ENCODE measurements at regions not wholly inside any gene's neighbourhood (a gene's known extent, or its start where the extent isn't known, plus 50 kb on each side); places are given as distances from the start of the nearest gene placed in this dataset.
"Not testable (repeated sequence)": the region's sequence is repeated elsewhere in the genome, so short reads cannot be mapped to it uniquely, and the experiment has no call there.

DNA sequence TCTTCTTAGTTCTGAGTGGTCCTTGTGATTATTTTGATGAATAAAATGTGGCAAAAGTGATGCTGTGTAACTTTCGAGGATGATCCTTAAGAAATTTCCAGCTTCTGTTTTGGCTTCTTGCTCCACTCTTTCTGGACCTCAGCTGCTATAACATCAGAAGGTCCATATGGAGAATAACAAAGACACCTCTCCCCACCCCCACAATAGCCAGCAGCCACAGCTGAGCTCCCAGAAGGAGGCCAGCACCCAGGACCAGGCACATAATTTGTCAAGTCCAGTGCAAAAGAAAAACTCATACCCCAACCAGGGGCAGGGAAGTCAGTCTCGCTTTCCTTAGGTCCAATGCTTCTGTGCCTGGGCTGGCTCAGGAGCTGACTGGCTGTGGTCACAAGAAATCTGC is 357.6 kb downstream of the RFC3 start:
- no peak for DNase-seq

DNA sequence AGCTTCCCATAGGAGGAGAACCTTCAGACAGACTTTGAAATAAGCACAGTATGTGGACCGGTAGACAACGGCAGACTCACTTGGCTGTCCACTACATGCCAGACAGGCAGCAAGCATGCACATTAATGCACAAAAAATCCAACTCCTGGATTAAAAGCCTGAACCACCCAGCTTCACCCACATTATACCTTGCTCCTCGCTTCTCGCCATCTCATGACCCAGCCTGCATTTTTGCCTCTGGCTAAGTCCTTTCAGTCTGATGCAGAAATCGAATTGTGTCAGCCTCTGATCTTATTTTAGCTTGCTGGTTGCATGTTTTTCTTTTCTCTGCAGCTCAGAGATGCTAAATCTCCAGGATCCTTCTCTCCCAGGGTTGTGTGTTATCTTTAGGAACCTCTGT is 358.7 kb downstream of the RFC3 start:
- DNase-seq, result no peak

DNA sequence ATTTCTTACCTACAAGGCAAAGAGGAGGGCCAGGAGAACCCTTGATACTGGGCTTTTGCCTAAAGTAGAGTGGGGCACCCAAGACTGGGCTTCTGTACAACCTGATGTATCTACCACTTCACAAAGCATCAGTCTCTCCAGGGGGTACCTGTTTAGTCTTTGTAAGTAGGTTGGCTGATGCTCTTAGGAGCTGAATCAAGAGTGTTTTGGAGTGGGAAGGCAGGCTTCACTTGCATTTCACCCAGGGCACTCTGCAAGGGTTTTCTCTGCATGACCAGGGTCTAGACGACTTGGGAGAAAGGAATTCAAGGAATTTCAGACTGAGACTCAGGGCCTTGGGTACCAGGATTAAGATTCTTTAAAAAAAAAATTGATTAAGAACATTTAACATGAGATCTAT is 361.5 kb downstream of the RFC3 start:
- no peak for DNase-seq

DNA sequence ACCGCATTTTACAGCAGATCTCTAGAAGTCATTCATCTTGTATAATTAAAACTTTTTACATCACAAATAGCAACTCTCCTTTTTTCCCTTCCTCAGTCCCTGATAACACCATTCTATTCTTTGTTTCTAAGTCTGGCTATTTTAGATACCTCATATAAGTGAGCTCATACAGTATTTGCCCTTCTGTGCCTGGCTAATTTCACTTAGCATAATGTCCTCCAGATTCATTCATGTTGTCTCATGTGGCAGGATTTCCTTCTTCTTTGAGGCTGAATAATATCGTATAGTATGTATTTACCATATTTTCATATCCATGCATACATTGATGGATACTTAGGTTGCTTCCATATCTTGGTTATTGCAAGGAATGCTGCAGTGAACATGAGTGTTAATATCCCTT is 362.0 kb downstream of the RFC3 start:
- no peak for DNase-seq

DNA sequence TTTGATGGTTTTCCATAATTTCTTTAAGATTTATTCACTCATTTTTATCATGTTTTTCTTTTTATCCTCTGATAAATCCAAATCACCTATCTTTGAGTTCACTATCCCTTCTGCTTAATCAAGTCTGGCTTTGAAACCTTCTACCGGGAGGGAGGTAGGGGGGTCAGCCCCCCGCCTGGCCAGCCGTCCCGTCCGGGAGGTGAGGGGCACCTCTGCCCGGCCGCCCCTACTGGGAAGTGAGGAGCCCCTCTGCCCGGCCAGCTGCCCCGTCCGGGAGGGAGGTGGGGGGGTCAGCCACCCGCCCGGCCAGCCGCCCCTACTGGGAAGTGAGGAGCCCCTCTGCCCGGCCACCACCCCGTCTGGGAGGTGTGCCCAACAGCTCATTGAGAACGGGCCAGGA is 363.3 kb downstream of the RFC3 start:
- not testable (repeated sequence) for DNase-seq

DNA sequence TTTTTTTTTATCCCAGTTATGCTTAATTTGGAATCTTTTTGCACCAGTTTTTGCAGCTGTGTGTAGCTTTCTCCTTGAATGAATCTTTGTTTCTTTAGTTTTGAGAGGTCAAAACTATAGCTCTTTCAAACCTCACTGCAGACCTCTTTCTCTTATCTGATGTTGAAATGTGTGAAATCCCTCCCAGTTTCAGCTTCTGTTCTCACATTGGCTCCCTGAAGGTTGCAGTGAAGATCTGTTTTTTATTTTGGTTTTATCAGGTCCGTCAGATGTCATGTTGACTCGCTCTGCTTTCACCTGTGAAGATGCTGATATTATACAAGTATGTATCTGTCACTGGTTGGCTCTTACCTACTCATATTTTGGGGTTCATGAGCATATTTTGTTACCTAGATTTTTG is 372.0 kb downstream of the RFC3 start:
- no peak for DNase-seq

DNA sequence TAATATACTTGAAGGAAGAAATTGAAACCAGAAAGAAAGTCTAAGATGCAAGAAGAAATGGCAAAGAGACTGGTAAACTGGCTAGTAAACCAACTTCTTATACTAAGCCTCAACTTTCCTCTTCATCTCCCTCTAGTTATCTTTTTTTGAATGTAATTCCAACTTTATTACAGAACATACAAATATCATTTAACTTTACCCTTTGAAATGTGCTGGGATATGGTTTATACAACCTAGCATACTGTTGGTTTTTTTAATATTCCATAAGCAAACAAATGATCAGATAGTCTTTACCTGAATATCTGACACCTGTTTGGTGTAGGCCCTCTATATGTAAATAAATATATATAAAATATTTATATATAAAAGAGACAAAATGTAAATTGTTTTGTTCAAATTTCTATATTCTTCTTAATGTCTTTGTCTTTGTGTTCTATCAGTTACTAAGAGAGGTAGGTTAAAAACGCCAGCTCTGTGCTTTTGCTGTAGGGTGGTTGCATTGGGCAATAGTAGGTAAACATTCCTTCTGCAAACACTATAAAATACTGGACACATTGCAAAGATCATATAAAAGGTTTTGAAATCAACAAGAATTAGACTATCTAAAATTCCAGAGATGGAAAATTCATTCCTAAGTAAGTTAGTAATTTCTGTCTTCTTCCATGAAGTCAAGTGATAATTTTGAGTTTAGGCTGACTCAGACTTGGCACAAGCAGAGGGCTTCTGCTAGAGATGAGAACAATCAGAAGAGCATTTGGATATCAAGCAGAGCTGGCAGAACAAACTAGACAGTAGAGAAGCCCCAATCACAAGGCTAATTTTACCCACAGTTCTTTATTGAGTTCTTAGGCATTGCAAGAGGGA is 383.3 kb downstream of the RFC3 start:
- DNase-seq, result no peak

DNA sequence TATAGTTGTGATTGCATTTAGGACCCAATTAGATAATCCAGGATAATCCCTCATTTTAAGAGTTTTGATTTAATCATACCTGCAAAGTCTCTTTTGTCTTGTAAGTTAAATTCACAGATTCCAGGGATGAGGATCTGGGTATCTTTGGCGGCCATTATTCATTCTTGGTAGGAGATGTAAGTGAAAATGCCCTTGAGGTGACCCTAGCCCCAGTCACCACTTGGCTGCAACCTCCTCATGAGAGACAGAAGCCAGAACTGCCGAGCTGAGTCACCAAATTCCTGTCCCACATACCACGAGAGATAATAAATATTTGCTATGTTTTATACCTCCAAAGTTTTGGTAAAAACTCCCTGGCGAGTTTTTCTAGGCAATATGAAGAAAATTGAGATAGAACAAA is 389.4 kb downstream of the RFC3 start:
- DNase-seq, result no peak

DNA sequence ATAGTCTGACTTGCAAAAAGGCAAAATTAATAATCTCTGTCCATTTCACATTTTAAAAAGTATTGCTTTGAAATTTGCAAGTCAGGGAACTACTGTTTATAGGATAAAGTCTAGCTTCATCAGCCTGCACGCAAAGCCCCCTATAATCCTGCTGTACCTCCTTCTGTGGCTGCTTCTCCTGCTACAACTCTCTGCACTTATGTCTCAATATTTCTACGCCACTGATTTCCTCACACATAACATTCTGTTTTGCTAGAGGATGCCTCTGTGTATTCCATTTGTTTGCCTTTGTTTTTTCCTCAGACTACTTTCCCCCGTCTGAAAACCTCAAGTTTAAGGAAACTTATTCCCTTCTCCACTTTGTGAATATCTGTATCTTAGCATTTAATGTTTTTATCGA is 389.9 kb downstream of the RFC3 start:
- no peak for DNase-seq

DNA sequence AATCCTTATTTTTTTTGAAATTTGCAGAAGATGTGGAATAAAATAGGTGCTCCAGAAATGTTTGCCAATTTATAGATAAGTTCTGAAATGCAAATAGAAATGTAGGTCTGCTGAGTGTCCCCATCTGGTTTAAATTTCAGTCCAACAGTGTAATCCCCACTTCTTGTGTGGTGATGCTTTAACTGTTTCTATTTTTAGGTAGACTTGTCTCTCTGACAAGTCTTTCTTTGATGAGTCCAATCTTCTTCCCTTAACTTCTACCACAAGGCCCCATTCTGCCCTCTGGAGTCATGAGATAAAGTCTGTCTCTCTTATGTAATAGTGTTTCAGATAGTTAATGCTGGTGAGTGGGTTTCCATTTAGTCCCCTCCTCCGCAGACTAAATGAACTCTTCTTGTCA is 390.4 kb downstream of the RFC3 start:
- DNase-seq, result no peak

DNA sequence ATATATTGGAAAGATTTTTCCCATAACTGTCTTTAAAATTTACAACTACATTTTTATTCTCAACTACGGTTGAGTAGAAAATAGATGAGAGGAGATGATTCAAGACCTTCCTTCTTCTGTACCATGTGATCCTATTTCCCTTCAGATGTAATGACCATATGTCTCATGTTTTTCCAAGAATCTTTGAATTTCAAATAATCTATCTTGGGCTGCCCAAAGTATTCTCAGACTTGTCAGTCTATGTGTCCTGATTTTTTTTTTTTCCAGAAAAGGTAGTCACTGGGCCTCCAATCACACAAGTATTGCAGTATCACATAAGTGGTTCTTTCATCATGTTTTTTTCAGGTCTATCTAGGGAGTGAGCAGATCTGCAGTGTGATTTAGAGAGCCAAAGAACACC is 392.4 kb downstream of the RFC3 start:
- DNase-seq, result no peak

DNA sequence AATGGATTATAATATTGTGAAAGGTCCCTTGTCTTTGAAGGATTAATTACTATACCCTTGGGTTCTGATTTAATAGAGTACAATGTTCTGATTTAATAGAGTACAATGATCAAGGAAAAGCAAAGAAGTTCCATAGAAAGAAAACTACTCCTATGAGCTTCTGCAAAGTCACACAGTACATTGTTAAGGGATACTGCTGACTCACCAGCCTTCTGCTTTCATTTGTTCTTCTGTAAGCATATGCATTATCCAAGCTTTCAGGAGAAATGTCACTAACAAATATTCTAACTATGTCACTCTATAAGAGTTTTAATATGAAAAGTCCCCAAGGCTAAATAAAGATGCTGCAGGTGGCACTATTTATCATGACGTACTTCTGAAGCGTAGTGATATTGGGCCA is 396.7 kb downstream of the RFC3 start:
- no peak for DNase-seq

DNA sequence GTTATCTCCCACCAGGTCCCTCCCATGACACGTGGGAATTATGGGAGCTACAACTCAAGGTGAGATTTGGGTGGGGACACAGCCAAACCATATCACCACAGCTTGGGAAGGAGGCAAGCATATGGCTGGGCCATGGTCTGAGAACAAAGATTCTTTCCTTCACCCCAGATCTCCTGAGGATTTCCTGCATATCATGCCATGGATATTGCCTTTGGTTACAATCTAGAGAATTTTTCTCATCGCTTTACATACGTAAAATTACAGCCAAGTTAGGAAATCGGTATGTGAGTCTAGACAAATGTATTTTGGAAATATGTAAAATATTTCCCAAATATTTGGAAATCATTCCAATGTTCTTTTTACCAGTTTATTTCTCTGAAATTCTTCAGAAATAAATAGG is 398.3 kb downstream of the RFC3 start:
- DNase-seq, result no peak

DNA sequence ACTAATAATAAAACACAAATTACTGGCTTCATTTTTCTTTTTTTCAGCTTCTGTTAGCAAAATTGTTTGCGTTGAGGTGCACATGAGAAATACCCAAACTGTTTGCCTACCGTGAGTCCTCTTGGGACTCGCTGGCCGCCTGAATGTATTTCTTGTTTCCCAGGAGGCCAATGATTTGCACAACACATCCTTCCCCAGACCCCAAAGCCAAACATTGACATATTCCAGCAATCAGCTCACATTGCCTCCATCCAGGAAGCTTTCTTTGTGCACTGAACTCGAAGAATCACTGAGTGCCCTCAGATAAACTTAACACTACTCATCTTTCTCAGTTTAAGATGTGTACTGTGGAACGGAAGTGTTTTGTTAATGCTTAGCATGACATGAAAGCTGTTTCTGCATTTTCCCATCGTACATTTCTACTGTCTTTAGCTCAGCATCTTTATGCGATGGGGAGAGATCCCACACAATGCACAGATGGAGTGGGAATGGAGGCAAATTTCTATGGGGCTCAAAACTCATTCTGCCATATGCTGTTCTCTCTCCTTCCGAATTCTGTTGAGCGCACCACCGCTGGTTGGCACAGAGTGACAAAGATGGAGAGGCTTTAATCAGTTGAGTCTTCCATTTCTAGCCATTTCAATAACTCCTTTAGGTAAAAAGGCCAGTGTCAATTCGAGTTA is 399.5 kb downstream of the RFC3 start:
- DNase-seq, result no peak

DNA sequence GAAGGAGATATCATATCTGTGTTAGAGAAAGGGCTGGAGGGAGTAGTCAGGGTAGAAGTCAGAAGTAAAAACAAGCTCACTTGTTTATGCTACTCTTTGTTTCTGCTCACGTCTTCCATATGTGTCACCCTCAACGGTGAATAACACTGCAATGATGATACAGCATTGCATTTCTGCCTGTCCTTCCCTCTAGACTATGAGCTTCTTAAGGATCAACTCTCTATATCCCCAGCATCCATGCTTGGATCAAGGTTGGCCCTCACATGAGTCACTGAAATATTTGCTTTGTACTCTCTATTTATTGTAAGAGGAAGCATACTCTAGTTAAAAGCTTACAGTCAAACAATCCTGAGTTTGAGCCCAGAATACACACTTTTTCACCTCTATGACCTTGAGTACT is 406.0 kb downstream of the RFC3 start:
- DNase-seq, result no peak

DNA sequence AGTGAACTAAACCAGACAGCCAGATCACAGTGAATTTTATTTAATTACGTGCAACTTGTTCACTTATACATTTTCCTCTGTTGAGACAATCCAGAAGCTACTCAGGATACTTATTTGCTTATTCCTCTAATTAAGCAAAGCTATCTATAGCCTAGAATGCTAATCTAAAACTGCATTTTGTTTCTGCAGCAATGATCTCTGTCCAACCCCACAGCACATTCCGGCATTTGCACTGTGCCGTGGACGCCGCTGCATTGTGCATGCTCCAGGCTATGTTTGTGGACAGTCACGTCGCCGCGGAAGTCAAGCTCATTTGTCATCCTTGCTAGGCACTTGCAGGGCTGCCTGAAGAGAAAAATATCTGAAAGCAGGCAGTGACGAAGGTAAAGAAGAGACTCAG is 406.9 kb downstream of the RFC3 start:
- no peak for DNase-seq

DNA sequence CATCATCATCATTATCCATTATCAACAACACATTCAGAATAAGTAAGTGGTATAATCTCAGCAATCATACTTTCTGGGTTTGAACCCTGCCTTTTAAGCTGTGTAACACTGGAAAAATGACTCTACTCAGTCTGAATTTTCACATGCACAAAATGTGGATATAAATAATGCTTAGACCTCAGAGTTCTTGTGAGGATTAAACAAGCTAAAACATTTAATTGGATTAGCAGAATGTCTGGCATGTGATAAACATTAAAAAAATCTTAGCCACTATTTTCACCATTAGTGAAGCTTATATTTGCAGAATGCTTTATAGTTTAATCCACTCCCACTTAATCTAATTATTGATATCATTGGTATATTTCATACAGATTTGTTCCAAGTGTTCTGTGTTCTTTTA is 412.3 kb downstream of the RFC3 start:
- DNase-seq, result no peak

DNA sequence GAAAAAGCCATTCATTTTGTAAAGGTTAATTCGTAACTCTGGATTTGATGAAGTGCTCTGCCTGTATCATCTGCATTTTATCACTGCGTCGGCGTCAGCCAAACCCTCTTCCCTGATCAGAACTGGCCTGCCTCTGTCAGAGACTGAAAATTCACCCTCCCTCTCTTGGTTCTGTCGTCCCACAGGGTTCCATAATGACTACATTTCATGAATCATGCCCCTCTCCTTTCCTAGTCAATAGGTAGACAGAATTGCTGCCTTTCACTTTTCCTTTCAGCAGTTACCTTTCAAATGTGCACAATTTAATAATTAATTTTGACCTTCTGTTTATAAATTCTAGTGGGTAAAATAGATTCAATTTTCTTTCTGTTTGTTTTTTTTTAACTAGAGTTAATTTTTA is 423.4 kb downstream of the RFC3 start:
- no peak for DNase-seq

DNA sequence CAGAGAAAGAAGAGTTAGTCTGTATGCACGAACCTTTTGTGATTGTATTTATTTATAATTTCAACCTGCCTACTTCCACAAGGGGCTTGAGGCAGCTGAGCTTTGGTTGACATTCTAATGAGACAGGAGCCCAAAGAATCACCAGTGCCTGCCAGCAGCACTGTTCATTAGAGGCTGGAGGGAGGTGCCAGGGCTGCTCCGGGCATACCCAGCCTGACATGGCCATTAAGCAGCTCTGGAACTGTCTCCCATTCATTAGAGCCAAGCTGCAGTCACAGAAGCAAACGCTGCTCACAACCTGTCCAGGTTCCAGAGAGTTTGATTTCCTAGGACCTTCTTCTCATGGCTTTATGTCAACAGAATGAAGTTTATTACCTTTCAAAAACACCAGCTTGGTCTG is 425.5 kb downstream of the RFC3 start:
- DNase-seq, result no peak

DNA sequence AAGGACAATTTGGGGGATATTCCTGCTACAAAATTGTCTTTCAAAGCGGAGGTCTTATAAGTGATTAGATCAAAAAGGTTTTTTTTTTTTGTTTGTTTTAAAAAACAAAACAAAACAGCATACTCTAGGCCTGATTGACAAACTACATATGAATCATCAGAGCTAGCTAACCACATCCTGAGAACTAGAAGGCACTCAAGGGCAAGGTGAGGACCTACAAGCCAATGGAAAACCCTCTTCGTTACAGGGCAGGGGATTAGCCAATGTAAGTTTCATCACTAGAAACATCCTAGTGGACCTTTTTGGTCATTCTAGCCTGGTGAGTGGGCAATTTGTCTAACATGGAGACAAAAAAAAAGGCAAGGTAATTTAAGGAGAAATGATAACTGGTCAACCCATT is 428.6 kb downstream of the RFC3 start:
- no peak for DNase-seq

DNA sequence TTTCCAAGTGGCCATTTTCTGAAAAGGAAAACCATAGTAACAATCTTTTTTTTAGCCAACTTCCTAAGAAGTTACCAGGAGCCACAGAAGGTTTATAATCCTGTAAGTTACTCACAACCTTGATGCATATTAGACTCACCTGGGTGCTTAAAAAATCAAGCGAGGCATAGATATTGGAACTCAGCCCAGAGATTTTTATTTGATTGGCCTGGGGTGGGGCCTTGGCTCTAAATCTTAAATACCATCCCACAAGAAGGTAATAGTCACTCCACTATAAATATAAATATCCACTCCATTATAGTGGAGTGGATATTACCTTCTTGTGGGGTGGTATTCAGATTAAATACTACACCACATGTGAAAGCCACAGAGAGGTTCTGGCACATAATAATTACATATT is 429.6 kb downstream of the RFC3 start:
- DNase-seq, result no peak

DNA sequence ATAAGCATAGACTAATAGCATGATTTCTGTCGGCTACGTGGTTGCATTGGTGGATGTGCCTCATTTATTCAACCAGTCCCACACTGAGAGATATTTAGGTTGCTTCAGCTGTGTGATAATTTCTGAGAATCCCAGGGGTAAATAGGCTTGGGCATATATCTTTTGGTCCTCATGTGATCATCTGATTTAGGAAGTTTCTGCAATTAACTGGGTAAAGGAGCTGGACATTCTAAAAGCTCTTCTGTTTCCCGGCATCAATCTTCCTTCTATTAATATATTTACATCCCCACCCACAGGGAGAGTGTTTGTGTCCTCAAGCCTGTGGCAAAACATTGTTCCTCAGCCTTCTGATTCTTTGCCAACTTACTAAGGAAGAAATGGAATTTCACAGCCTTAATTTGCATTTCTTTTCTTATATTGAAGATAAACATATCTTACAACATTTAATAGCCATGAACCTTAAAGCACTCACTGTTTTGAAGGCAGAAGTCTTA is 431.6 kb downstream of the RFC3 start:
- no peak for DNase-seq

DNA sequence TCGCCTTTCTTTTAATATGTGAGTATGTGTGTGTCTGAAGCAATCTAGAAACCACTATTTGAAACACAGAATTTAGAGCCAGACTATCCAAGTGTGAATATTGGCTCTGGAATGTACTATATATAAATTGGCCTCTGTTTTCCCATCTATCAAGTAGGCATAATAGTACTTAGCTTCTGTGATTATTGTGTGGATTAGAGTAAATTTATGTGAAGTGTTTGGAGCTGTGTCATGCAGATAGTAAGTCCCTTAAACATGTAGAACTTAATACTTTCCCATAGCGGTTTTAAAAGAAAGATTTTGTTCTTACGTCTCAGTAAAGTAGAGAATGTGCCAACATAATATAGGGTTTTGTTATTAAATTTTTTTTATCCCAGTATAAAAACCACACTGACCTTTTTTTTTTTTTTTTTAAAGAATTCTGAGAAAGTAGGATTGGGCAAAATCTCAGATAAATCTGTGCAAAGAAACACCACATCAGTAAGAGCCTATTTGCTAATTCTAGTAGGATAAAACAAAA is 432.3 kb downstream of the RFC3 start:
- no peak for DNase-seq

DNA sequence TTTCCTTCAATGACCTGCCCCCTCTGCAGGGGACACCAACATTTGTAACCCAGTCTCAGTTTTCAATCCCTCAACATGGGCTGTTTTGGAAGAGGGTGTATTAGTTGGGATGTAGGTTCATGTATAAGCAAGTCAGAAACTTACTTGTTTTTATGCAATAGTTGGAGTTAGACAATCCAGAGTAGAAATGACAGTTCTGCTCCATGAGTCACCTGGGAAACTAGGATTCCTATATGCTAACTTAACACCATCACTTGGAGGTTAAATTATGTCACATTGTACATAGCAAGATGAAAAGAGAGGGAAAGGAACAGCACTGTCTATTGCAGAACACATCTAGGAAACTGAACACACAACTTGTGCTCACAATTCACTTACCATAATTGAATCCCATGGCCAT is 436.4 kb downstream of the RFC3 start:
- no peak for DNase-seq
